K562 (cell line): ENCODE measurements at regions not wholly inside any gene's neighbourhood (a gene's known extent, or its start where the extent isn't known, plus 50 kb on each side); places are given as distances from the start of the nearest gene placed in this dataset.

Experiments
- ATAC-seq: fragments of 200-7000 bp; cut with Tn5 transposase; 3 replicates; pipeline ENCODE4 v1.9.1; 2020; ENCODE audit warnings: moderate library complexity
- BruUV-seq: library from RNA; stranded (reverse); fragments of 400-500 nt; replicated peaks from 2 replicates; lab custom pipeline; 2021; lab: Mats Ljungman, UMichigan
- CTCF ChIA-PET: fragments of 300-600 bp; formaldehyde crosslinking; extraction: SDS; loops from one replicate; lab custom pipeline; 2021; ENCODE audit warnings: low intra/inter-chr PET ratio; lab: Yijun Ruan, JAX
- POLR2A ChIA-PET: fragments of 300-600, 350-650 bp; sonication (Branson Sonifier 250); formaldehyde crosslinking; extraction: SDS; loops from one replicate; lab custom pipeline; 2021; ENCODE audit warnings: antibody characterized with exemption, inconsistent platforms; lab: Yijun Ruan, JAX
- DNase-seq, 4 experiments: peaks; one replicate each; pipeline versions ENCODE4 v3.0.0 to v3.0.0-alpha.2; 2011 to 2018; ENCODE audit warnings: low spot score in 3 of 4, mixed read lengths in 3 of 4; ENCODE audit errors: extremely low read depth in 1 of 4
- FAIRE-seq: peaks from 2 replicates; lab custom pipeline; 2011; peaks lifted over from hg19 to GRCh38; lab: Jason Lieb, UNC
- H2AFZ ChIP-seq: 2 replicates; pipeline ENCODE4 v1.6.0; 2011; ENCODE audit warnings: low read depth, low read length, control low read depth, inconsistent platforms
- H3K27ac ChIP-seq: fragments of 200-600 bp; 3 replicates; pipeline ENCODE4 v1.8.0; 2011; ENCODE audit warnings: low read depth, mild to moderate bottlenecking, control low read depth, inconsistent platforms, low read length, moderate library complexity, mixed read lengths; ENCODE audit errors: extremely low read depth
- H3K27me3 ChIP-seq, 2 experiments: fragments of 300-600 bp in 1 of 2; 2 replicates in 1 of 2; 3 replicates in 1 of 2; pipeline versions ENCODE4 v1.6.0 to v1.8.0; 2011; ENCODE audit warnings: inconsistent platforms in 2 of 2, low read length in 2 of 2, mild to moderate bottlenecking in 1 of 2, mixed read lengths in 1 of 2, moderate library complexity in 1 of 2; ENCODE audit not compliant: control insufficient read depth in 2 of 2, insufficient read depth in 2 of 2
- H3K36me3 ChIP-seq: fragments of 300-600 bp; 3 replicates; pipeline ENCODE4 v1.8.0; 2011; ENCODE audit warnings: mild to moderate bottlenecking, low read length, inconsistent platforms; ENCODE audit not compliant: control insufficient read depth, insufficient read depth
- H3K4me1 ChIP-seq, 2 experiments: fragments of 200-600 bp in 1 of 2; replicated peaks in 1 of 2; 2 replicates in 1 of 2; 3 replicates in 1 of 2; pipeline versions ENCODE4 v1.5.1 to v1.8.0; 2011; ENCODE audit warnings: inconsistent platforms in 2 of 2, low read length in 2 of 2, mild to moderate bottlenecking in 1 of 2, mixed read lengths in 1 of 2, moderate library complexity in 1 of 2; ENCODE audit not compliant: control insufficient read depth in 2 of 2, insufficient read depth in 2 of 2
- H3K4me2 ChIP-seq: 2 replicates; pipeline ENCODE4 v1.6.1; 2011; ENCODE audit warnings: low read length, control low read depth, inconsistent platforms, mixed read lengths; ENCODE audit not compliant: insufficient read depth
- H3K4me3 ChIP-seq: fragments of 200-600 bp; sonication (generic), shearing (Covaris generic); 2 replicates; pipeline ENCODE4 v1.5.1; 2016; ENCODE audit warnings: control low read depth, inconsistent platforms
- H3K79me2 ChIP-seq: fragments of 200-600 bp; 3 replicates; pipeline ENCODE4 v1.8.0; 2011; ENCODE audit warnings: low read length, inconsistent platforms; ENCODE audit not compliant: control insufficient read depth, insufficient read depth
- H3K9ac ChIP-seq, 2 experiments: 2 replicates each; pipeline versions ENCODE4 v1.6.0 to v1.6.1; 2011; ENCODE audit warnings: low read depth in 2 of 2, low read length in 2 of 2, control low read depth in 1 of 2, inconsistent platforms in 1 of 2, mild to moderate bottlenecking in 1 of 2, mixed read lengths in 1 of 2; ENCODE audit not compliant: insufficient read depth in 1 of 2
- H3K9me1 ChIP-seq: one replicate; pipeline ENCODE4 v1.6.0; 2011; ENCODE audit warnings: inconsistent platforms, mild to moderate bottlenecking, low read length, moderate library complexity; ENCODE audit not compliant: control insufficient read depth, insufficient read depth
- H3K9me3 ChIP-seq: replicated peaks from 2 replicates; pipeline ENCODE4 v1.5.1; 2011; ENCODE audit warnings: low read depth, low read length, inconsistent platforms; ENCODE audit not compliant: control insufficient read depth, insufficient read depth
- H4K20me1 ChIP-seq: replicated peaks from 2 replicates; pipeline ENCODE4 v1.6.1; 2011; ENCODE audit warnings: low read length, inconsistent platforms, mixed read lengths; ENCODE audit not compliant: control insufficient read depth, insufficient read depth
- CBFA2T2 ChIP-seq: fragments of 450-650 bp; conservative IDR thresholded peaks from 2 replicates; pipeline ENCODE4 v1.6.1; 2017; ENCODE audit warnings: mild to moderate bottlenecking
- CREB1 ChIP-seq, 2 experiments: sonication (generic) in 1 of 2; formaldehyde crosslinking in 1 of 2; IDR thresholded peaks; 2 replicates each; pipeline versions ENCODE4 v1.6.1 to v1.8.0; 2012 to 2022; ENCODE audit warnings: inconsistent platforms in 1 of 2, mild to moderate bottlenecking in 1 of 2, missing genetic modification reagents in 1 of 2, moderate library complexity in 1 of 2
- ELF1 ChIP-seq: fragments of 200-800 bp; sonication (Bioruptor generic); IDR thresholded peaks from 2 replicates; pipeline ENCODE4 v1.6.1; 2016; ENCODE audit warnings: missing genetic modification characterization, missing compliant biosample characterization
- ETV5 ChIP-seq: sonication (generic); formaldehyde crosslinking; IDR thresholded peaks from 2 replicates; pipeline ENCODE4 v1.4.0; 2020; ENCODE audit warnings: low read depth, mild to moderate bottlenecking, missing genetic modification reagents
- MAFK ChIP-seq: IDR thresholded peaks from 2 replicates; pipeline ENCODE4 v1.6.1; 2011; ENCODE audit warnings: low read length, improper control_type of control experiment
- POLR2H ChIP-seq: IDR thresholded peaks from 2 replicates; pipeline ENCODE4 v1.6.1; 2016; ENCODE audit warnings: missing genetic modification characterization, low read depth, mild to moderate bottlenecking, control low read depth, missing compliant biosample characterization, moderate library complexity
- SLC30A9 ChIP-seq: fragments of 250-450 bp; sonication (Bioruptor Pico); IDR thresholded peaks from 2 replicates; pipeline ENCODE4 v1.8.0; 2022; ENCODE audit warnings: mild to moderate bottlenecking, moderate library complexity
- TAL1 ChIP-seq: fragments of 450-650 bp; IDR thresholded peaks from 2 replicates; pipeline ENCODE4 v1.6.1; 2016; ENCODE audit warnings: mild to moderate bottlenecking
- YBX1 ChIP-seq: fragments of 450-650 bp; IDR thresholded peaks from 2 replicates; pipeline ENCODE4 v1.7.1; 2016; ENCODE audit warnings: mild to moderate bottlenecking
- ZNF239 ChIP-seq: fragments of 250-450 bp; sonication (Bioruptor Pico); IDR thresholded peaks from 2 replicates; pipeline ENCODE4 v1.4.0; 2020; ENCODE audit warnings: mild to moderate bottlenecking
- ZNF41 ChIP-seq: fragments of 250-450 bp; sonication (Bioruptor Pico); conservative IDR thresholded peaks from 2 replicates; pipeline ENCODE4 v1.4.0; 2020; ENCODE audit warnings: mild to moderate bottlenecking
- ZNF644 ChIP-seq: fragments of 200-800 bp; sonication (Bioruptor generic); IDR thresholded peaks from 2 replicates; pipeline ENCODE4 v1.6.1; 2016; ENCODE audit warnings: low read depth, missing genetic modification characterization, missing compliant biosample characterization
- WGBS: fragments of 100-300 bp; shearing (Covaris generic); methylation state at CpG from one replicate; pipeline ENCODE4 v1.1.6; 2016; ENCODE audit warnings: low coverage, mixed read lengths; ENCODE audit not compliant: insufficient coverage; ENCODE audit errors: missing lambda C conversion rate; 5-methylcytosine and 5-hydroxymethylcytosine counted together
- in situ Hi-C: fragments of 300-500 bp; cut with MboI; formaldehyde crosslinking; loops from 4 replicates; pipeline ENCODE4 v1.15.0; 2018; ENCODE audit warnings: inconsistent platforms, mixed read lengths
- intact Hi-C: fragments of 100-400 bp; cut with micrococcal nuclease; formaldehyde crosslinking; loops from 2 replicates; pipeline ENCODE4 v1.14.2; 2022
- TF ChIP-seq, protein P1 (sequence below): fragments of 200-400 bp; formaldehyde crosslinking; IDR thresholded peaks from 2 replicates; pipeline ENCODE4 v1.6.1; 2017; ENCODE audit warnings: mild to moderate bottlenecking, low read depth, low read length, moderate library complexity
- TF ChIP-seq, protein P2 (sequence below): fragments of 250-450 bp; sonication (Bioruptor Pico); IDR thresholded peaks from 2 replicates; pipeline ENCODE4 v1.8.0; 2021; ENCODE audit warnings: moderate library complexity, mild to moderate bottlenecking, inconsistent platforms

DNA sequence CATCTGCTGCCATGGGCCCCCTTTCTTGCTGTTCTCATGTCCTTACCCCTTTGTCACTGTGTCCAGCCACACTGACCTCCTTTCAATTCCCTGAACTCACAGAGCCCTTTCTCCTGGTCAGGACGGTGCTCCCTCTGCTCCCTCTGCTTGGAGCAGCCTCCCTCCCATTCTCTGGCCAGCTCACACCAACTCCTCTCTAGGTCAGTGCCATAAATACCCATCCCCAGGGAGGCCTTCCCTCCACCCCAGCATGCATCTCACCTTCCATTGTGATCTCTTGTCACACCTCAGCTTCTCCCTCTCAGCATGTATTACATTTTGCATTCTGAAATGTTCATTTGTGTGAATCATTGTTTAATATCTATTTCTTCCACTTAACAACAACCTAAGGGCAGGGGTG is 50.9 kb upstream of the PRNP start:
- no peak for TF ChIP-seq MAFK
- TF ChIP-seq, protein P1, sequence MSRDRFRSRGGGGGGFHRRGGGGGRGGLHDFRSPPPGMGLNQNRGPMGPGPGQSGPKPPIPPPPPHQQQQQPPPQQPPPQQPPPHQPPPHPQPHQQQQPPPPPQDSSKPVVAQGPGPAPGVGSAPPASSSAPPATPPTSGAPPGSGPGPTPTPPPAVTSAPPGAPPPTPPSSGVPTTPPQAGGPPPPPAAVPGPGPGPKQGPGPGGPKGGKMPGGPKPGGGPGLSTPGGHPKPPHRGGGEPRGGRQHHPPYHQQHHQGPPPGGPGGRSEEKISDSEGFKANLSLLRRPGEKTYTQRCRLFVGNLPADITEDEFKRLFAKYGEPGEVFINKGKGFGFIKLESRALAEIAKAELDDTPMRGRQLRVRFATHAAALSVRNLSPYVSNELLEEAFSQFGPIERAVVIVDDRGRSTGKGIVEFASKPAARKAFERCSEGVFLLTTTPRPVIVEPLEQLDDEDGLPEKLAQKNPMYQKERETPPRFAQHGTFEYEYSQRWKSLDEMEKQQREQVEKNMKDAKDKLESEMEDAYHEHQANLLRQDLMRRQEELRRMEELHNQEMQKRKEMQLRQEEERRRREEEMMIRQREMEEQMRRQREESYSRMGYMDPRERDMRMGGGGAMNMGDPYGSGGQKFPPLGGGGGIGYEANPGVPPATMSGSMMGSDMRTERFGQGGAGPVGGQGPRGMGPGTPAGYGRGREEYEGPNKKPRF: no peak
- no peak for TF ChIP-seq POLR2H (tag)
- no peak for TF ChIP-seq YBX1
- no peak for TF ChIP-seq ZNF644 (tag)
- no peak for TF ChIP-seq CREB1 (IDR thresholded peaks at IDR 0.05)
- TF ChIP-seq CREB1 (CRISPR knock-in tag; IDR thresholded peaks at IDR 0.05): no peak
- TF ChIP-seq SLC30A9 (CRISPR knock-in tag): no peak
- TF ChIP-seq ZNF41 (CRISPR knock-in tag): no peak
- no peak for TF ChIP-seq ELF1 (tag)
- TF ChIP-seq TAL1: no peak
- TF ChIP-seq ZNF239 (CRISPR knock-in tag): no peak
- no peak for TF ChIP-seq ETV5
- TF ChIP-seq CBFA2T2: no peak
- TF ChIP-seq, protein P2, sequence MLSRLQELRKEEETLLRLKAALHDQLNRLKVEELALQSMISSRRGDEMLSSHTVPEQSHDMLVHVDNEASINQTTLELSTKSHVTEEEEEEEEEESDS: no peak
- Histone ChIP-seq H4K20me1 (no peaks in the 10 kb centered on the region), H3K4me3 (no peak overlapping the region), H3K27me3 (peaks cover 2 to 16% of the 10 kb centered on the region in 2 experiments; a peak in 1 of 5 replicates), H3K4me2 (no peak overlapping the region), H3K79me2 (no peaks in the 10 kb centered on the region), H3K9me3 (no peaks in the 10 kb centered on the region), H3K9me1 (no peaks in the 10 kb centered on the region), H3K27ac (no peak overlapping the region), H3K4me1 (no peaks in the 10 kb centered on the region), H2AFZ (no peak overlapping the region), H3K9ac (no peak overlapping the region), H3K36me3 (no peaks in the 10 kb centered on the region)
- BruUV-seq: no TSS peak
- DNase-seq (no peak), FAIRE-seq (no peak), ATAC-seq (no peak)
- CTCF ChIA-PET: no interaction called here
- POLR2A ChIA-PET: no interaction called here
- WGBS: 0% methylated on average over 1 of the region's 1 CpG
- intact Hi-C loops: no loop called here
- in situ Hi-C loops: no loop called here
